GM04503 (cell line): ENCODE measurements at regions not wholly inside any gene's neighbourhood (a gene's known extent, or its start where the extent isn't known, plus 50 kb on each side); places are given as distances from the start of the nearest gene placed in this dataset.

Source experiments
- DNase-seq: peaks from one replicate; pipeline ENCODE4 v3.0.0-alpha.2; 2012; ENCODE audit warnings: low read depth

DNA sequence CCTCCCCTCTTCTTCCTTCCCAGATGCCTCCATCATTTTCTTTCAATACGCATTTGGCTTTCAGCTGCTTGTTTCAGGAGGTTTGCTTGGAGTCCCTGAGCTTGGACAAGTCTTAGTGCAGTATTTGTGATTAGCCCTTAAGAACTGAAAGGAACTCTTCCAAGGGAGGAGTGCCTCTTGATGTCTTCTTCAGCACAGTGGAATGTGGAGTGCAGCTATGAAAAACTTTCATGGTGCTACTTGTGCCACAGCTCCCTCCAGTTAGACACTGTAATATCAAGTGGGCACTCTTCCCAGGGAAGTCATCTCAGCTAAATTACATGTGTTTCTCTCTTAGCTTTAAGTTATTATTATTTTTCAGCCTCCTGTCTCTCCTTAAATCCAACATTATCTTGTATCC, 173.1 kb downstream of the NECTIN3 start:
- no peak for DNase-seq

DNA sequence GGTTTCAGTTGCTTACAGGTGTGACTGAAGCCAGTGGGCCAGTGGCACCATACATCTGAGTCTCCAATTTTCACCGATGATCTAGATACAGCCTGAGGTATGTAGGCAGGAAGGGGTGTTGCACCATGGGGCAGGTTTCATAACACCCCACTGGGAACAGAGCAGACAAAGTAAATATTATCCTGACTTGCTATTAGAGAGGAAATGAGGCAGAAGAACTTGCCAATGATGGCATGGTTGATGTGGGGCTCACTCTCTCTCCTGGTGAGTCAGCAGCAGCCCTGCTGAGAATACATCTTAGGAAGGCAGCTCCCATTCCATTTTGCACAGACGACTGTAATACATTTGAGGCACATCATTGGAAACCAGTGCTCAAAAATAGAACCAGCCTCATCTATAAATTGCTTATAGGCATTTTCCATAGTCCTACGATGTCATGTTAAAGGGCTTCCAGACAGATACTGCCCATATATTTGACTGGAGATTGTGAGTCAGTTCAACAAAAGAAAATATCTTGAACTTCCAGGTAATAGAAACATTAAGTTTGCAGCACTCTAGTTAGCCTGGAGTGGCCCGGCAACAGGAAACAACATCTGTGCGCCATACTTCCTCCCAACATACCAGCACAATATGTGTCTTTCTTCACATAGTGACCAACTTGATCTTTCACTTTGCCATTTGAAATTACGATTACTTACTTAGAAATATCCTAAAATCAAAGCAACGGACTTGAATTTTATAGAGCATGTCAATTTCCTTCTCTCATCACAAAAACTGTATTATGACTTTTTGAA, 175.5 kb downstream of the NECTIN3 start:
- DNase-seq: peak; percentile 74

DNA sequence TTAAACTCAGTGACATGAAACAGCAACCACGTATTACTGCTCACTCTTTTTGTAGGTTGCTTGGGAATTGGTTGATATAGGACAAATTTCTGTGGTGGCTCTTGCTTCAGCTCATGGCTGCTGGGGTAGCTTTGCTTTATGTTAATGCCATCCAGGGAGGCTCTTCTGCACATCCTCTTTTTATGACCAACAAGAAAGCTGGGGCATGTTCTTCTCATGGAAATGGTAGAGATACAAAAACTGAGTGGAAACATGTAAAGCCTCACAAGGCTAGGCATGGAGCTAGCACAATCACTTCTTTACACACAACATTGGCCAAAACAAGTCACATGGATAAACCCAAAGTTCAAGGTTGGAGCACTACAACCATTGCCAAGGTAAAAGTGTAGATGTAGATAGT, 176.8 kb downstream of the NECTIN3 start:
- DNase-seq: no peak

DNA sequence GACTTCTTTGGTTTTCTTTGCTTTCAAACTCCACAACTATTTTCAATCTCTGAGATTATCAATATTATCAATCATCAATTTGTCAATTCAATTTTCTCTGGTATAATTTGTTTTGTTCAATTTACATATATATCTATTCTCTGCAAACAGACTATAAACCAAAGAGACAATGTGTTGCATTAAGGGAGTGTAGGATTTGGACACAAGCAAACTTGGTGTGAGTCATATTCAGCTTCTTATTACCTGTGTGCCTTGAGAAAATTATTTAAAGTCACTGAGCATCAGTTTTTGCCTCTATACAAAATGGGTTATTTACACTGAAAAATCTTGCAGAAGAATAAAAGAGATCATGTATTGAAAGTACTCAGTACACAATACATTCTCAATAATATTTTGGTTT, 177.8 kb downstream of the NECTIN3 start:
- no peak for DNase-seq

DNA sequence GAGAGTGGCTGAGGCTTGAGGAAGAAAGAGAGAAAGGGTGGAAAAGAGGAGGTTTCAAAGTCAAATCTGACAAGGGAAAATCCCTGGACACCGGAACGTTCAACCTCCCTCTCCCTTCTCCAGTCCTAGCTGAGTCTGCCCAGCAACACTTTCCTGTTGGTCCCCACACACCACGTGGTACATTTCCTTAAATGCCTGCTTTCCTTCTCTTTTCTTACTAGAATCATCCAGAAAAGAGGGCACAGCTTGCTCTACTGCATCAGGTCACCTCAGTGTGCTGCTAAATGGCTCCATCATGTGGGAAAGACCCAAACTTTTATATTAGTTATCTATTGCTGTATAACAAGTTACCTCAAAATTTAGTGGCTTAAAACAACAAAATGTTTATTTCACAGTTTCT, 181.2 kb downstream of the NECTIN3 start:
- no peak for DNase-seq

DNA sequence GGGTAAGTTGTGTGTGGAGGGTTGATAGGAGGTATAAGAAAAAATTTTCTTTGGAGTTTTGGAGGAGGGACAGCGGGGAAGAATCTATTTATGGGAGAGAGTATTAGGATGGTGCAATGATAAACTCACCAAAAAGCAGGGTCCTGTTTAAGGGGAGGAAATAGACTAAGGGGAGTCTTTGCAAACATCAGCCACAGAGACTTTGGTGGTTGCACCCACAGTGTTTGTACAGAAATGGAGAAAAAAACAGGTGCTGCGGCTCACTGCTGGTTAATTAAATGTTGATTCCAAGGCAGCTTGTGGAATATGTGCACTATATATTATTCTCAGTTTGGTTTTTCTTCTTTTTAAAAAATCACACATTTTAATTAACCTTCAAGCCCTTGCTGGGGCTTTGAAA, 182.1 kb downstream of the NECTIN3 start:
- no peak for DNase-seq

DNA sequence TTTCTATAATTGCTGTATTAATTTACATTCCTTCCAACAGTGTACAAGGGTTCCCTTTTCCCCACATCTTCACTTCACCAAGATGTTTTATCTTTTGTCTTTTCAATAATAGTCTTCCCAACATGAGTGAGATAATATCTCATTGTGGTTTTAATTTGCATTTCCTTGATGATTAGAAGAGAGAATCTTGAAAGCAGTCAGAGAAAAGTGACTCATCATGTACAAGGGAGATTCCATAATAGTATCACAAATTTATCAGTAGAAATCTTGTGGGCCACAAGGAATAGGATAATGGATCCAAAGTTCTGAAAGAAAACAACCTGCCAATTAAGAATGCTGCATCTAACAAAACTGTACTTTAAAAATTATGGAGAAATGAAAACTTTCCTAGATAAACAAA, 189.3 kb downstream of the NECTIN3 start:
- no peak for DNase-seq

DNA sequence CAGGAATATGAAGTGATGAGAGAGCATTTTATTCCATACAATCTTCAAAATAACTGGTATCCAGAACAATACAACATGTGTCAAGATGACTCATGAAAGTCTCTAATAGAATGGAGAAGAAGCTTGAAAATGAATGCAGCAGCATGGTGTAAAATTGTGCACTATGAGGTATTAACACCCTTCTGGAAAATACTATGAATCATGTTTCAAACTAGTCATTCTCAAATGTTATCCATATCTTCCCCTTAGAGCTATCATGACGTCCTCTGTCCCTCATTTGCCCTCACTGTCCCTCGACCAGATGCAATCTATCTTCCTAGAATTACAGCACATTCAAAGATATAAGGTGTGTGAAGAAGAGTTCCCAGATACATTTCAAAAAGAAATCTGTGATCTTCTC, 198.2 kb downstream of the NECTIN3 start:
- DNase-seq: no peak

DNA sequence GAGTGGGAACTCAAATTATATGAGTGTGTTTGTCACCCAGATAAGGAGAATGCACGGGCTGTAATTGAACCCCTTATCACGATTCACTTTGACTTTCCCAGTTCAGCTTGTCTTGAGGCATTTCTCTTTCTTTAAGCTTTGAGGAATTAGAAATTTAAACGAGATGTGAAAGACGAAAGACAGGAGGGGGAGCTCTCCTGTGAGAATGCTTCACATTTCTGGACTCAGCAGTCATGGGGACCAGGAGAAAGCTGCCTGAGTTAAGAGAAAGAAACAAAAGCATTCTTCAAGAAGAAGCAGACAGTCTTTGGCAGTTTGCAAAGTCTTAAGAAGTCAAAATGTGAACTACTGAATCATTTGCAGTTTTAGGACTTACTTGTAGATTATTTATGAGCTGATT, 205.6 kb downstream of the NECTIN3 start:
- peak; percentile 18 for DNase-seq

DNA sequence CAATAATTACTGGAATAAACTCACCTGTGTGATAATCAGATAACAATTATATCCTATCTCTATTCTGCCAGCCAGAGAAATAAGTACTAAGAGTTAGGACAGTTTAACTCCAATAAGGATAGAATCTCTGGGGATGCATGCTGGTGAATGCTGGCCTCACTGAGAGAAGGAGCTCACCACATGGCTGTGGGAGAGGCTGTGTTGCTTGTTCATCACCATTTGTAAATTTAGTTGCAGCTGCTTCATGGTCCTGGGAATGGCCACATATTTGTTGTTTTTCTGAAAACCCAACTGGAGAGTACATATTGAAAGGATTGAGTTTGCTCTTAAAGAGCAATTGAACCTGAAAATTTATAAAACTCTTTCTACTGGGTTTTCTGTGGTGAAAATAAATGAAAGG, 207.3 kb downstream of the NECTIN3 start:
- DNase-seq: no peak

DNA sequence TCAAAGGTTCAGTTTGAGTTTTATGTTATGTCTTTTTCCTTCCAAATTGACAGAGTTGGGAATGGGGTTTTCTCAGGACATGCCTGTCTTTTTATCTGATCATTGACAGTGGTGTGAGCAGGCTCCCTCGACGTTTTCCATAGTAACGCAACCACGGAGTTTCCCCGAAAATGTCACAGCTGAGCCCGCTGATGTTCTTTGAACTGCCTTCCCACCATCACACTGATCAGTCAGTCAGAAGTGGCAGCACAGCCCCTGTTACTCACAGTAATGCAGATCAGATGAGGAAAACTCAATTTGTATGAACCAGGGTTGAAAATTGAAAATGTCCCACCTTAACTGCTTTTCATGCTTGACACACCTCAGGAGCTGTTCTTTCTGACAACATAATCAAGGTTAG, 210.4 kb downstream of the NECTIN3 start:
- no peak for DNase-seq

DNA sequence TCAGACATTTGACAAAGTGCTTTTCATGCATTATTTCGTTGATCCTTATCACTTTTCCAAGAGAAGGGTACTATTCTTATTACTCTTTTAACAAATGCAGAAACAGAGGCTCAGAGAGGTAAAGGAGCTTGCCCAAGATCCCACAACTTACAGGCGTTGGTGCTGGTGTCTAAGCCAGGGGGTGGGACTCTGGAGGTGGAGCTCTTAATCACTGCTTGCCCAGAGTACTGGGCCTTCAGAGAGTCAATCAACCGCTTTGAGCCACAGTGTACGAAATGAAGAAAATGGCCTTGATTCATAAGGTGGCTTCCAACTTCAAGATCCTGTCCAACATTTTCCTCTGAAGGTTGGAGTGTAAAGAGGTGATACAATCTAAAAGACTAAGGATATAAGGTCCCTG, 211.5 kb downstream of the NECTIN3 start:
- DNase-seq: no peak

DNA sequence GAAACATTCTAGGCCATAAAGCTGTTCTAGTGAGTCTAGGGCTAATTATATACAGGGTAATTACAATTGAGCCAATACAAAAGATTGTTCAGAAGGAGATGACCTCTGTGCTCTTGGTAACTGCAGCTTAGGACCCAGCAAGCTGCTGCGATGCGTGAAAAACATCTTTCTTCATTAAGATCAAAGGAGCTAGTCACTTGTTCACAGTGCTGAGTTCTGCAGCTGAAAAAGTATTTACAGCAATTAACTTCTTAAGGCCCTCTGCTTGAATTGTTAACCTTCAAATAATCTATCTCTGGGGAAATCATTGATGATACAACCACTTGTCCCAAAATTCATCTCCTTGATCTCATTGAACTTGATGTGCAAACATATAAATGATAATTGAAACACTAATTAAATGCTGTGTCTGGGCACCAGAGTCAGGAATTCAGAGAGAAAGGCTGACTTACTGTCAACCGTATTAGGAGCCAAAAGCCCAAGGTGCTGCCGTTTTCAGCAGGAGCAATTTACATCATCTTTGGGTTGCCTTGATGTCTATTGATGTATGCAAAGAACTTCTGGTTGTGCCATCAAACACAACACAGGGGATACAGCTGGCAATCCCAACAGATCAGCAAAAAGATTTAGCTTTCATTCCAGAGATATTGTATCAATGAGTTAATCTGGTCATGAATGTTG, 213.0 kb downstream of the NECTIN3 start:
- no peak for DNase-seq

DNA sequence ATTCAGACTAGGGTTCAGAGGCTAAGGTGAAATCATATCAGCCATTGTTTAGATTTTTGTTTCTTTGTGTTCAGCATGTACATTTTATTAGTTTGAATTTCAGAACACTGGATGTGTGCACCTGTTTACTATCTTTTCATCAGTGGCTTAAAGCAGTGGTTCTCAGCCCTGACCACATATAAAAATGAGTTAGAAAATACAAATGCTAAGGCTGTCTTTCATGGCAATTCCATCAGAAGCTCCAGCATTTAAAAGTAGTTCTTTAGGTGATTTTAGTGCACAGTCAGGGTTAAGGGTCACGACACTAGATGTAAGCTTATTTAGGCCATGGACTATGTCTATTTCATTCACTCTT, 213.5 kb downstream of the NECTIN3 start:
- DNase-seq: no peak

DNA sequence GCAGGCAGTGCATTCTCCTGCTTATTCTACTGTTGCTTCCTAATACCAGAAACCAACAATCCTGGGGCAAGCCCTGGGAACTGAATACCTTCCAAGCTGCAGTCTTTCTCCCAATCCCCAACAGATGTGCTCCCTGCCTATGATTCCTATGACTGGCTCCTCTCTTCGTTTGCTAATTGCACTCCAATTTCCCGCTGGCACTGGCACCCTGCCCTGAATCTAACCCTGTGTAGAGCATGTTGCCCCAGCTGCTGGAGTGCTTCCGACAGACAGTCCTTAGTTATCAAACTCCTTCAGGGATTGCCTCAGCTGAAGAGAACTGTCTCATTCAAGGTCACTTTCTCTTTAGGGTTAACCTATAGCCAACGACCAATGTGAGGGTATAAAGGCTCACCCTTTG, 214.1 kb downstream of the NECTIN3 start:
- no peak for DNase-seq

DNA sequence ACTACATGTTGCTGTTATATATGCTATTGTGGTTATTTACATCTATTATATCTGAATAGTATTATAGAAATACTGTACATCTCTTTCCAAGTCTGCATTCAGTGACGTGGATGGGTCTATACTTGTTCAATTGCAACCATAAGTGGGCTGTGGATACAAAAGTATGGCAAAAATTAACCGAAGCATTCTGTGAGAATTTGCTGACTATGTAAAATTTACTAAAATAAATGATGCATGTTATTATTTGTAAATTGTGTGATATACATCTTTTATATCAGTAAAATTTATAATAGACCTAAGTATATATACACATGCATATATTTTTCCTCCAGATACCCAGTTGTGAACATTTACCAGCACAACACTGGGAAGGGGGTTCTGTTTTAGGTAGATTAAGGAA, 215.1 kb downstream of the NECTIN3 start:
- DNase-seq: no peak

DNA sequence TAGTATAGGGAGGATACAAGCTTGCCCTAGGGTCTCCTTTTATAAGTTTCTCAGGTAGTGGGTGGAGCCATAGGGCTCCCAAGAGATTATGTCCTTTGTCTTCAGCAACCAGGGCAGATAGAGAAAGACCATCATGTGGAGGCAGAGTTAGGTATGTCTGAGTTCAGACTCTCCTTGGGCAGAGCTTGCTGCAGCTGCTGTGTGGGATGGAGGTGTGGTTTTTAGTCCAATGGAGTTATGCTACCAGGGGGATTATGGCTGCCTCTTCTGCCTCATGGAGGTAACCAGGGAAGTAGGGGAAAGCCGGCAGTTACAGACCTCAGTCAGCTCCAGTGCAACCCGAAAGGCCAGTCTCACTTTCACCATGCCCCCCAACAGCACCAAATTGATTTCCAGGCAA, 220.5 kb downstream of the NECTIN3 start:
- DNase-seq: no peak

DNA sequence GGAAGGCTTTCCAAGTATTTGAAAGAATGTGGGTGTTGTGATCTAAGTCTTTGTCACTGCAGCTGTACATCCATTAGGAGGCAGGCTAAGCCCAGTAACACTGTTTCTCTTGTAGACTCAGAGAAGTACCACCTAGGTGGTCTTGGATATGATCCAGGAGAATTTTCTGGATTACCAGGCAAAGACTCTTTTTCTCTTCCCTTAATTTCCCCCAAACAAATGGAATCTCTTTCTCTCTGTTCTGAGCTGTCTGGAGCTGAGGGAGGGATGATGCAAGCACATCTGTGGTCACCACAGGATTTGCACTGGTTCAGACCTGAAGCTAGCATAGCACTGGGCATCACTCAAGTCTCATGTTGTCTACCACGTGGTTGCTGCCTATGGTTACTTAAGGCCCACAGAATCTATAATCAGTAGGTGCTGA, 227.6 kb downstream of the NECTIN3 start:
- DNase-seq: peak; percentile 20

DNA sequence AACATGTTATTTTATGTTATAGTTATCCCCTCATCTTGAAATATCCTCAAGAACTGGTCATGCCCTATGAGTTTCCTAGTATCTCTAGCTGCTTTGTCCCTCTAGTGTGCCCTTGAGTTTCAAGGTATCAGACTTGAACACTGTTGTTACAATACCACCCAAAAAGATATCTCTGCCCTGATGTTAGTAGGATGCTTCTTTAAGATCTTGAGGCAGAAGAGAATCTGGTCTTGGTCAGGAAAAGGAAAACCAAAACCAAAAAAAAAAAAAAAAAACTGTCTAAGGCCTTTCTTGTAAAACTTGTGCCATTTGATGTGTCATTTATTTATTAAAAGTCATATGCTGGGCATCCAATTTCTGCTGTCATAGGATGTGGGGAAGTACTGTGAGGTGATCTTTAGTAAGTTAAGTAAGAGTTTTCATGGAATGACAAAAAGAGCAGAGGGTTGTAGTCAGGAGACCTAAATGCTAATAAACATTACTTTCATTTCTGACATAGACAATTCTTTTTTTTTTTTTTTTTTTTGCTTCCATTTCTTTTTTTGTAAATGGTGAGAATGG, 229.7 kb downstream of the NECTIN3 start:
- no peak for DNase-seq

DNA sequence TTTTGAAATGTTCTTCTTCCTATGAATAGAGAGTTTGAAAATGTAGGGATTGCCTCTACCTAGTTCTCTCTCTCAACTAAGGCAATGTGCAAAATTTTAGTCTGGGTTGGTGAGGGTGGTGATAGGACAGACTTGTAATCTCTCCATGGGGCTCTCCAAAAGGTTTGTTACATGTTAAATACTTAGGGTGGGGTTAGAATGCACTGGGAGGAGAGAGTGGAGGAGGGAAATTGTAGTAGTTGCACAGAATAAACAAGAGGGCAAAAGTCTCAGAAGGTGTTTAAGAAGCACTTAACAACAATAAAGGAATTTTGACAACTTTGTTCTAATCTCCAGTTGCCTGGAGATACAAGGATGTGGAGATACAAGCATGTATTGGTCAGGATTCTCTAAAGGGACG, 230.4 kb downstream of the NECTIN3 start:
- no peak for DNase-seq

DNA sequence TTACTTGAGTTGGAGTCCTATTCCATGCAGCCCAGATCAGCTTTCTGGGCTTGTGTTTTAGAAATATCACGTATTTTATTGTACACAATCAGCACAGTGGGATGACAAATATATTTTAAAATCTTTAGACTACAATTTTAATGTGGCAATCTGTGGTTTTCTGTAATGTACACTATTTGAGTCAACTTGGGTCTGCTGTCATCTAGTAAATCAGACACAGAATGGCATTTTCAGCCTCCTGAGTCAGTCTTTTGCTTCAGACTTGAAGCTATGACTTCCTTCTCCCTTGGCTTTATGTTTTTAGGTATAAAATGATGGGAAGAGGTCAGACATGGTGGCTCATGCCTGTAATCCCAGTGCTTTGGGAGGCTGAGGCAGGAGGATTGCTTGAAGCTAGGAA, 232.1 kb downstream of the NECTIN3 start:
- peak; percentile 33 for DNase-seq

DNA sequence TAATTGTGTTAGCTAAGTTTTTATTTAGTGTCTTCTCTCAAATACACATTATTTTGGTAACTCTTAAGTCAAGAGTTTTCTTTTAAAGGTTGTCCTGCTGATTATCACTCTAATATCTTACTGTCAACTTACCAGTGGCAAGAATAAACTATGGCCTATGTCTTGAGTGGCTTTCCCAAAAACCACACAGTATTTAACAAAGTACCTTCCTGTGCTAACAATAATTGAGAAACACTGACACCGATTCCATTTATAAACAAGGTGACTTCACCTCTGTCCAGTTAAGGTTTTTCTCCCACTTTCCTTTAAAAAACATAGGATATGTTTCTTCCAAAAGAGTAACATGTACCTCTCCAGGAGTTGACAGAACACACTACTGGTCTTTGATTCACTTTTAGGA, 234.3 kb upstream of the CD96 start:
- no peak for DNase-seq

DNA sequence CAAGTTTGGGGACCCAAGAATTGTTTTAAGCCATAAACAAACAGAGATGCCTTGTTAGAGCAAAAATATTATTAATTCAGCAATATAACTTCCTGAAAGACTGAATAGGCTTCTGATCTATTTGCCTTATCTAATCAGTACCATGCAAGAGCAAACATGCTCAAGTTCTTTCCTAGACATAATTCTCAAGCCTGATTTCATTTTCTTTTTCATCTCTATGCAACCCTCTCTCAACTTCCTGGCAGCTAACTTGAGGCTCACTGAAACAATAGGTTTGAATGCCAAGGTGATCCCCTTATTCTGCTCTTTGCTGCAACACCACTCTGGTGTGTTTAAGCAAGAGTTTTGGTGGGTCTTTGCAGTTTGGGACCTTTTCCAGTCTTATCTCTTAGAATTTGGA, 230.9 kb upstream of the CD96 start:
- no peak for DNase-seq
